ENCODE measurements at regions not wholly inside any gene's neighbourhood (a gene's known extent, or its start where the extent isn't known, plus 50 kb on each side); places are given as distances from the start of the nearest gene placed in this dataset.

DNA sequence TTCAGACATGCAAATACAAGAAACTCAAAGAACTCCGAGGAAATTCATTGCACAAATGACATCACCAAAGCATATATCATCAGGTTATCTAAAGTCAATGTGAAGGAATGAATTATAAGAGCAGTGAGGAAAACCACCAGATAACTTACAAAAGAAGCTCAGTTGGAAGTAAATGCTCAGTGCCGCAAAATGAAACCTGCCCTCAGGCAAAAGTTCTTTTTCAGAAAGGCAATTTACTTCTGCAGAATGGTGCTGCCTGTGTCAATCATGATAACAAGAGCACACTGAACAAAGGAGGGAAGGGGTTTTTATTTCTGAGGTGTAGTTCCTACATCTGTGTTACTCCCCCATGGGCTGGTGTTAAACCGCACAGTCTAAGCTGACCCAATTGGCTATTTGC lies 550.6 kb upstream of the SEMA3D start:
- TF ChIP-seq, protein P1, sequence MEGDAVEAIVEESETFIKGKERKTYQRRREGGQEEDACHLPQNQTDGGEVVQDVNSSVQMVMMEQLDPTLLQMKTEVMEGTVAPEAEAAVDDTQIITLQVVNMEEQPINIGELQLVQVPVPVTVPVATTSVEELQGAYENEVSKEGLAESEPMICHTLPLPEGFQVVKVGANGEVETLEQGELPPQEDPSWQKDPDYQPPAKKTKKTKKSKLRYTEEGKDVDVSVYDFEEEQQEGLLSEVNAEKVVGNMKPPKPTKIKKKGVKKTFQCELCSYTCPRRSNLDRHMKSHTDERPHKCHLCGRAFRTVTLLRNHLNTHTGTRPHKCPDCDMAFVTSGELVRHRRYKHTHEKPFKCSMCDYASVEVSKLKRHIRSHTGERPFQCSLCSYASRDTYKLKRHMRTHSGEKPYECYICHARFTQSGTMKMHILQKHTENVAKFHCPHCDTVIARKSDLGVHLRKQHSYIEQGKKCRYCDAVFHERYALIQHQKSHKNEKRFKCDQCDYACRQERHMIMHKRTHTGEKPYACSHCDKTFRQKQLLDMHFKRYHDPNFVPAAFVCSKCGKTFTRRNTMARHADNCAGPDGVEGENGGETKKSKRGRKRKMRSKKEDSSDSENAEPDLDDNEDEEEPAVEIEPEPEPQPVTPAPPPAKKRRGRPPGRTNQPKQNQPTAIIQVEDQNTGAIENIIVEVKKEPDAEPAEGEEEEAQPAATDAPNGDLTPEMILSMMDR (IDR thresholded peaks at IDR 0.05 in 4 of 5, conservative IDR thresholded peaks at IDR 0.05 in 1 of 5), result no peak
- TF ChIP-seq POLR2A (IDR thresholded peaks at IDR 0.05), result no peak
